ENCODE measurements at regions not wholly inside any gene's neighbourhood (a gene's known extent, or its start where the extent isn't known, plus 50 kb on each side); places are given as distances from the start of the nearest gene placed in this dataset.

- TF ChIP-seq POLR2A (IDR thresholded peaks at IDR 0.05) (no peak), CTCF (IDR thresholded peaks at IDR 0.05) (no peak)
Observed at GRCh38 chr20:22929661-22930060, 105.5 kb upstream of the SSTR4 start.

All from prostate gland (tissue), 2 donors.